ENCODE measurements at regions not wholly inside any gene's neighbourhood (a gene's known extent, or its start where the extent isn't known, plus 50 kb on each side); places are given as distances from the start of the nearest gene placed in this dataset.

GRCh38 chr10:60508037-60508436, 118.4 kb upstream of the ANK3 start:
- H3K4me3 Mint-ChIP-seq (ENCODE audit: low read depth) = no peak overlapping the region
- DNase-seq (ENCODE audit: low spot score, unreplicated experiment) = no peak

GRCh38 chr10:60502621-60503020, 112.9 kb upstream of the ANK3 start:
- Mint-ChIP-seq H3K36me3 (ENCODE audit: insufficient read depth) (no peaks in the 10 kb centered on the region), H3K9me3 (ENCODE audit: low read depth) (no peaks in the 10 kb centered on the region), H3K4me3 (ENCODE audit: low read depth) (no peak overlapping the region), H3K4me1 (ENCODE audit: low read depth) (peaks cover 6% of the 10 kb centered on the region), H3K27me3 (no peaks in the 10 kb centered on the region), H3K27ac (no peak overlapping the region)
- no peak for DNase-seq (ENCODE audit: low spot score, unreplicated experiment)
- no peak for TF ChIP-seq CTCF (IDR thresholded peaks at IDR 0.05; ENCODE audit: unreplicated experiment)

More at GRCh38 chr10:60508037-60508436, 118.4 kb upstream of the ANK3 start:
- Mint-ChIP-seq H3K36me3 (ENCODE audit: insufficient read depth) (no peaks in the 10 kb centered on the region), H3K4me1 (ENCODE audit: low read depth) (no peaks in the 10 kb centered on the region), H3K27ac (no peak overlapping the region), H3K9me3 (ENCODE audit: low read depth) (no peaks in the 10 kb centered on the region), H3K27me3 (no peaks in the 10 kb centered on the region)
- no peak for TF ChIP-seq CTCF (IDR thresholded peaks at IDR 0.05; ENCODE audit: unreplicated experiment)

- no peaks in the 10 kb centered on the region for H3K9me3 Mint-ChIP-seq (ENCODE audit: low read depth)
- no peak overlapping the region for H3K27ac Mint-ChIP-seq
- H3K27me3 Mint-ChIP-seq = no peaks in the 10 kb centered on the region
- H3K4me3 Mint-ChIP-seq (ENCODE audit: low read depth) = no peak overlapping the region
- no peak for DNase-seq (ENCODE audit: low spot score, unreplicated experiment)
- peaks cover 8% of the 10 kb centered on the region for H3K4me1 Mint-ChIP-seq (ENCODE audit: low read depth)
- H3K36me3 Mint-ChIP-seq (ENCODE audit: insufficient read depth) = no peaks in the 10 kb centered on the region
- no peak for TF ChIP-seq CTCF (IDR thresholded peaks at IDR 0.05; ENCODE audit: unreplicated experiment)
Measured at GRCh38 chr10:60498985-60499384, 109.3 kb upstream of the ANK3 start.

GRCh38 chr10:60497364-60497763, 107.7 kb upstream of the ANK3 start:
- H3K27me3 Mint-ChIP-seq = no peaks in the 10 kb centered on the region
- H3K4me3 Mint-ChIP-seq (ENCODE audit: low read depth) = no peak overlapping the region
- DNase-seq (ENCODE audit: low spot score, unreplicated experiment) = no peak
- no peak for TF ChIP-seq CTCF (IDR thresholded peaks at IDR 0.05; ENCODE audit: unreplicated experiment)
- no peaks in the 10 kb centered on the region for H3K9me3 Mint-ChIP-seq (ENCODE audit: low read depth)
- H3K36me3 Mint-ChIP-seq (ENCODE audit: insufficient read depth) = no peaks in the 10 kb centered on the region
- H3K27ac Mint-ChIP-seq = no peak overlapping the region
- peaks cover 8% of the 10 kb centered on the region for H3K4me1 Mint-ChIP-seq (ENCODE audit: low read depth)

GRCh38 chr10:60496181-60496580, 106.5 kb upstream of the ANK3 start:
- H3K4me3 Mint-ChIP-seq (ENCODE audit: low read depth) = no peak overlapping the region
- no peak for DNase-seq (ENCODE audit: low spot score, unreplicated experiment)
- H3K9me3 Mint-ChIP-seq (ENCODE audit: low read depth) = no peaks in the 10 kb centered on the region
- no peak overlapping the region for H3K27ac Mint-ChIP-seq
- TF ChIP-seq CTCF (IDR thresholded peaks at IDR 0.05; ENCODE audit: unreplicated experiment) = no peak
- H3K4me1 Mint-ChIP-seq (ENCODE audit: low read depth) = peaks cover 8% of the 10 kb centered on the region
- H3K36me3 Mint-ChIP-seq (ENCODE audit: insufficient read depth) = no peaks in the 10 kb centered on the region
- H3K27me3 Mint-ChIP-seq = no peaks in the 10 kb centered on the region

Measured in progenitor cell of endocrine pancreas (in vitro differentiated cells).